ENCODE measurements at regions not wholly inside any gene's neighbourhood (a gene's known extent, or its start where the extent isn't known, plus 50 kb on each side); places are given as distances from the start of the nearest gene placed in this dataset.
A peak's percentile ranks its signal among the peaks of the same experiment; 100 is the strongest.

DNA sequence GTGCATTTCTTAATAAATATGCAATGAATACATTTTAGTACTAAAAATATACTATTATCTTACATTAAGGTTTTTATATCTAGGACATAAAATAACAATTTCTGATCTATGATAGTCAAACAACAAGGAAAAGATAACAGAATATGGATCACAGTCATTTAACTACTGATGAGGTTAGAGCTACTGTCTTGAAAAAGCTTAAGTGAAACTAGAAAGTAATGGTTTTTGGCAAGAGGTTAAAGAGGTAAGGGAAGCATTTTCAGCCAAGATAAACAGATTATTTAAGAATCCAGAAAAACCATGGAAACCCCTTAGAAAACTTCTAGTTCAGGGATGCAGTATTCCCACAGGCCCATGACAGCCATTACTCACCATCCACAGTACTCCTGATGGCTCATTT is 787.4 kb downstream of the DACH1 start:
- Histone ChIP-seq H3K27me3 (ENCODE audit: low read depth, low read length) (no peaks in the 10 kb centered on the region), H3K27ac (ENCODE audit: low read length) (no peak overlapping the region), H3K9me3 (ENCODE audit: insufficient read depth, low read length) (no peaks in the 10 kb centered on the region), H3K79me2 (ENCODE audit: low read length) (no peaks in the 10 kb centered on the region), H3K4me2 (ENCODE audit: low read length) (no peak overlapping the region), H2AFZ (ENCODE audit: low read depth, low read length) (no peak overlapping the region), H4K20me1 (ENCODE audit: insufficient read depth, low read length) (no peaks in the 10 kb centered on the region), H3K4me1 (ENCODE audit: low read length) (peaks cover 5% of the 10 kb centered on the region), H3K36me3 (replicated peaks; ENCODE audit: low read depth, low read length) (no peaks in the 10 kb centered on the region), H3K4me3 (ENCODE audit: low read length) (no peak overlapping the region), H3K9ac (ENCODE audit: low read length) (no peak overlapping the region)
- TF ChIP-seq EZH2phosphoT487 (IDR thresholded peaks at IDR 0.05; ENCODE audit: low read depth), result no peak
- TF ChIP-seq, protein P1, sequence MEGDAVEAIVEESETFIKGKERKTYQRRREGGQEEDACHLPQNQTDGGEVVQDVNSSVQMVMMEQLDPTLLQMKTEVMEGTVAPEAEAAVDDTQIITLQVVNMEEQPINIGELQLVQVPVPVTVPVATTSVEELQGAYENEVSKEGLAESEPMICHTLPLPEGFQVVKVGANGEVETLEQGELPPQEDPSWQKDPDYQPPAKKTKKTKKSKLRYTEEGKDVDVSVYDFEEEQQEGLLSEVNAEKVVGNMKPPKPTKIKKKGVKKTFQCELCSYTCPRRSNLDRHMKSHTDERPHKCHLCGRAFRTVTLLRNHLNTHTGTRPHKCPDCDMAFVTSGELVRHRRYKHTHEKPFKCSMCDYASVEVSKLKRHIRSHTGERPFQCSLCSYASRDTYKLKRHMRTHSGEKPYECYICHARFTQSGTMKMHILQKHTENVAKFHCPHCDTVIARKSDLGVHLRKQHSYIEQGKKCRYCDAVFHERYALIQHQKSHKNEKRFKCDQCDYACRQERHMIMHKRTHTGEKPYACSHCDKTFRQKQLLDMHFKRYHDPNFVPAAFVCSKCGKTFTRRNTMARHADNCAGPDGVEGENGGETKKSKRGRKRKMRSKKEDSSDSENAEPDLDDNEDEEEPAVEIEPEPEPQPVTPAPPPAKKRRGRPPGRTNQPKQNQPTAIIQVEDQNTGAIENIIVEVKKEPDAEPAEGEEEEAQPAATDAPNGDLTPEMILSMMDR (IDR thresholded peaks at IDR 0.05; ENCODE audit: low read depth, low read length), result no peak

DNA sequence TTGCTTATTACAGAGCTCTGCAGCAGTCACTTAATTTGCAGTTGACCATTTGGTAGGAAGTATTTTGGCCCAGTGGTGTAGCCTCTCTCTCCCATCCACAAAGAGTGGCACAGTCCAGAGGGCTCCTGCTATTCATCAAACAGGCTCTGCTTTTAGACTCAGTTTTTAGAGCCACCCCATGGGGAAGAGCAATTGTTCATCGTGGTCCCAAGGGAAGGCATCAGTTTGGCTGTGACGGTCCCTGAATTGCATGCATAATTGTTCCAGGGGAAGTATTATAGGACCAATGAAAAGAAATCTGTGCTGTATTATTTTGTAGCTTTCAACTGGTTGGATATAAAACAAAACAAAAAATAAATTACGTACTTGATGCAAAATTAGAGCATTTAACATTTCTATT is 799.0 kb downstream of the DACH1 start:
- Histone ChIP-seq H4K20me1 (ENCODE audit: insufficient read depth, low read length) (no peaks in the 10 kb centered on the region), H3K79me2 (ENCODE audit: low read length) (no peaks in the 10 kb centered on the region), H3K9ac (ENCODE audit: low read length) (no peak overlapping the region), H3K9me3 (ENCODE audit: insufficient read depth, low read length) (no peaks in the 10 kb centered on the region), H3K4me3 (ENCODE audit: low read length) (no peak overlapping the region), H3K27ac (ENCODE audit: low read length) (no peak overlapping the region), H3K27me3 (ENCODE audit: low read depth, low read length) (no peaks in the 10 kb centered on the region), H3K4me2 (ENCODE audit: low read length) (no peak overlapping the region), H2AFZ (ENCODE audit: low read depth, low read length) (no peak overlapping the region), H3K4me1 (ENCODE audit: low read length) (no peaks in the 10 kb centered on the region), H3K36me3 (replicated peaks; ENCODE audit: low read depth, low read length) (peaks cover 2% of the 10 kb centered on the region)
- TF ChIP-seq, protein P1 (IDR thresholded peaks at IDR 0.05; ENCODE audit: low read depth, low read length), result no peak
- no peak for TF ChIP-seq EZH2phosphoT487 (IDR thresholded peaks at IDR 0.05; ENCODE audit: low read depth)

DNA sequence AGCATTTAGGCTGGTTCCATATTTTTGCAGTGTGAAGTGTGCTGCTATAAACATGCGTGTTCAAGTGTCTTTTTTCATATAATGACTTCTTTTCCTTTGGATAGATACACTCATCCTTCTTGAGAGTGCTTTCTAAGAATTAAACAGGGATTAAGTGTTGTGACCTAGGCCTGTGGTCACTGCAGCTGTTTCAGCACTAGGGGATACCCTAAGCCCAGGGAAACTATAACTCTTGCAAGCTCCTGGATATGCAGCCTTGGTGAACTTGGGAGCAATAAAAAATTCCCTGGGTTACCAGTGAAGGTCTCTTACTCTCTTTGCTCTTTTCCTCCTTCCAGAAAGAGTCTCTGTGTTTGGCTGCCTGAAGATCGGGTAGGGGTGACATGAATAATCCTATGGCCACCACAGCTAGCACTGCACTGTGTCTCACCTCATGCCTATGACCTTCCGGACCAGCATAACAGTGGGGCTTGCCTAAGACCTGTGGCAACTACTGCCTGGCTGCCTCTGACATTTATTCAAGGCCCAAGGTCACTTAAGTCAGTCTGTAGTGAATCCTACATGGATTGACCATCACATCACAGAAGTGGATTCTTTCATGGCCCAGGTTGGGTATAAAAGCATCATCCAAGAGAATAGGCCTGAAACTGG is 799.7 kb downstream of the DACH1 start:
- Histone ChIP-seq H3K4me1 (ENCODE audit: low read length) (no peaks in the 10 kb centered on the region), H2AFZ (ENCODE audit: low read depth, low read length) (no peak overlapping the region), H3K27ac (ENCODE audit: low read length) (no peak overlapping the region), H4K20me1 (ENCODE audit: insufficient read depth, low read length) (no peaks in the 10 kb centered on the region), H3K4me3 (ENCODE audit: low read length) (no peak overlapping the region), H3K79me2 (ENCODE audit: low read length) (no peaks in the 10 kb centered on the region), H3K4me2 (ENCODE audit: low read length) (no peak overlapping the region), H3K27me3 (ENCODE audit: low read depth, low read length) (no peaks in the 10 kb centered on the region), H3K36me3 (replicated peaks; ENCODE audit: low read depth, low read length) (peaks cover 2% of the 10 kb centered on the region), H3K9me3 (ENCODE audit: insufficient read depth, low read length) (no peaks in the 10 kb centered on the region), H3K9ac (ENCODE audit: low read length) (no peak overlapping the region)
- TF ChIP-seq EZH2phosphoT487 (IDR thresholded peaks at IDR 0.05; ENCODE audit: low read depth), result no peak
- TF ChIP-seq, protein P1 (IDR thresholded peaks at IDR 0.05; ENCODE audit: low read depth, low read length), result peak; percentile 14; the same call in 1 of the 2 replicates

DNA sequence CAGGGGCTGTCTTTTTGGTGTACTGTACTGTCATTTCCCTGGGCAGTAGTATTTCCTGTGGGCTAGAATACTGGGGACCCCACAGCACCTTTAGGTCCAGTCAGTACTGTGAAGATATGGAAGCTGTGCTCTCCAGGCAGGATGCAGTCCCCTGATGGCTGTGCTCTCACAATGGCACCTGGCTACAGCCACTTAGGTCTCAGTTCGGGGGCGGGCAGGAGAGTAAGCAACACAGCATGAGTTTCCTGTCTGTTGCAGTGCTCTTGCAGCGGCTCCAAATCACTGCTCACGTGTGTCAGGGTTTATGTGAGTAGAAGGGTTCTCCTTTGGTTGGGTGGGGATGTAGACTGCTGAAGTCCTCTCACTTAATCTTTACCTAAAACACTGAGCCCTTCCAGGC is 810.4 kb downstream of the DACH1 start:
- Histone ChIP-seq H3K27me3 (ENCODE audit: low read depth, low read length) (no peaks in the 10 kb centered on the region), H3K9me3 (ENCODE audit: insufficient read depth, low read length) (peaks cover 16% of the 10 kb centered on the region), H3K79me2 (ENCODE audit: low read length) (no peaks in the 10 kb centered on the region), H3K4me3 (ENCODE audit: low read length) (no peak overlapping the region), H4K20me1 (ENCODE audit: insufficient read depth, low read length) (no peaks in the 10 kb centered on the region), H3K27ac (ENCODE audit: low read length) (no peak overlapping the region), H3K4me1 (ENCODE audit: low read length) (no peaks in the 10 kb centered on the region), H3K9ac (ENCODE audit: low read length) (no peak overlapping the region), H3K36me3 (replicated peaks; ENCODE audit: low read depth, low read length) (peaks cover 7% of the 10 kb centered on the region), H3K4me2 (ENCODE audit: low read length) (no peak overlapping the region), H2AFZ (ENCODE audit: low read depth, low read length) (no peak overlapping the region; the same call in 1 of the 2 replicates)
- TF ChIP-seq EZH2phosphoT487 (IDR thresholded peaks at IDR 0.05; ENCODE audit: low read depth), result no peak
- TF ChIP-seq, protein P1 (IDR thresholded peaks at IDR 0.05; ENCODE audit: low read depth, low read length), result no peak

Data from OCI-LY3 (cell line).